AG10803 (cell line): ENCODE measurements at regions not wholly inside any gene's neighbourhood (a gene's known extent, or its start where the extent isn't known, plus 50 kb on each side); places are given as distances from the start of the nearest gene placed in this dataset.
"Not testable (repeated sequence)": the region's sequence is repeated elsewhere in the genome, so short reads cannot be mapped to it uniquely, and the experiment has no call there.

Experiments
- DNase-seq: peaks from one replicate; pipeline ENCODE4 v3.0.0; 2010; ENCODE audit warnings: low read depth
- H3K4me3 ChIP-seq: 2 replicates; pipeline ENCODE4 v1.5.1; 2011; ENCODE audit warnings: mild to moderate bottlenecking, low read length, control low read depth
- TF ChIP-seq, protein P1 (sequence below): conservative IDR thresholded peaks from 2 replicates; pipeline ENCODE4 v1.5.1; 2011; ENCODE audit warnings: mild to moderate bottlenecking, low read length, control low read depth, inconsistent platforms

DNA sequence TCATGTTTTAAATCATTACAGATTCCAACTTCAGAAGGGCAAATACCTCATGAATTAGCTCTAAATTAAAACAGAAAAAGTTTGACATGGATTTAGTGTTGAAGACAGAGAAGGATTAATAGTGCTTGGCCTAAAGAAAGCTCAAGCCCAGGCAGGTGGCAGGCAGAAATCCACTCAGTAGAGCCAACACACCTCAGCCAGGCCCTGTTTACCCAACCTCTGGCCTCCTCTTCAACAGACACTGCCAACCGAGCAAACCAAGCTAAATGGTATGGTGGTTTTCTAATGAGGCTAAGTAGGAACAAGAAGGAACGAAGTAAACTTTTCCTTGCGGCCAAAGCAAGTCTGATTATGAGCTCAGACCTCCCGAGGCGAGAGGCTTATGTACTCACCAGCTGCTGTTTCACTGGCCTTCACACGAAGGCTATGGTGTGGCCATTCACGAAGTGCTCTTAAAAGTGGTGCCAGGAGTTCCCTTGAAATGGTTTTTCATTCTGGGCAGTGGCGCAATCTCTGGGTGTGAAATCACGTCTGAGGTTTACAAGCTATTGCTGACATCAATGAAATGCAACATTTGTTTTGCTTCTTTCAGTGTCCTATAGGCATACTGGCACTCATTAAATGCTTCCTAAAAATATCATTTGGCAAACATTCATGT lies 124.1 kb upstream of the LGR5 start:
- no peak for DNase-seq
- H3K4me3 ChIP-seq, result no peak overlapping the region
- TF ChIP-seq, protein P1, sequence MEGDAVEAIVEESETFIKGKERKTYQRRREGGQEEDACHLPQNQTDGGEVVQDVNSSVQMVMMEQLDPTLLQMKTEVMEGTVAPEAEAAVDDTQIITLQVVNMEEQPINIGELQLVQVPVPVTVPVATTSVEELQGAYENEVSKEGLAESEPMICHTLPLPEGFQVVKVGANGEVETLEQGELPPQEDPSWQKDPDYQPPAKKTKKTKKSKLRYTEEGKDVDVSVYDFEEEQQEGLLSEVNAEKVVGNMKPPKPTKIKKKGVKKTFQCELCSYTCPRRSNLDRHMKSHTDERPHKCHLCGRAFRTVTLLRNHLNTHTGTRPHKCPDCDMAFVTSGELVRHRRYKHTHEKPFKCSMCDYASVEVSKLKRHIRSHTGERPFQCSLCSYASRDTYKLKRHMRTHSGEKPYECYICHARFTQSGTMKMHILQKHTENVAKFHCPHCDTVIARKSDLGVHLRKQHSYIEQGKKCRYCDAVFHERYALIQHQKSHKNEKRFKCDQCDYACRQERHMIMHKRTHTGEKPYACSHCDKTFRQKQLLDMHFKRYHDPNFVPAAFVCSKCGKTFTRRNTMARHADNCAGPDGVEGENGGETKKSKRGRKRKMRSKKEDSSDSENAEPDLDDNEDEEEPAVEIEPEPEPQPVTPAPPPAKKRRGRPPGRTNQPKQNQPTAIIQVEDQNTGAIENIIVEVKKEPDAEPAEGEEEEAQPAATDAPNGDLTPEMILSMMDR, result no peak

DNA sequence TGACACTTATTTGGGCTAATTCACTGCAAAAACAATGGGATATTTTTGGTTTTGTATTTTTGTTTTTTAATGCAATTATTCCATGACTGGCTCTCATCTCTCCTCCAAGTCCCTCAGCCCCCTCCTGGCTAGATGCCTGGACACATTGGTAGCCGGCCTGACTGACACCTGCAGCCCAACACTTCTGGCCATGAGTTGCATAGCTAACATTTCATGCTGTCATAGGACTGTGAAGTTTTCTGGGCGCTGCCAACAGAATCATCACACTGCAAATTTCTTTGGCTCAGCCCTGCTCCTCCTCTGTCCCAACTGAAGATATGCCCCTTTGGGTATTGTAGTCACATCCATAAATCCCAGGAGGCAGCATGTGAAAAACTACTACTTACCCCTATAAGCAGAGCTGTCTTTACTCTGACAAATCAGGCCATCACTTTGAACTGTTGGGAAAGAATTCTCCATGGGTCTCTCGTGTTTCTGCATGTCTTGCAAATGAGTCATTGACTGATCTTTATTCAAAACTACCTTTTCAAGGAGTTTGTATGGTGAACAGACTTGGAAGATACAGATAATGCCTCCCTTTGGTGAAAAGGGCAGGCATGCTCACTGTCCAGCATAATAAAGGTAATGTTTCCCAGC lies 126.7 kb upstream of the LGR5 start:
- TF ChIP-seq, protein P1, result no peak
- no peak overlapping the region for H3K4me3 ChIP-seq
- DNase-seq, result no peak

DNA sequence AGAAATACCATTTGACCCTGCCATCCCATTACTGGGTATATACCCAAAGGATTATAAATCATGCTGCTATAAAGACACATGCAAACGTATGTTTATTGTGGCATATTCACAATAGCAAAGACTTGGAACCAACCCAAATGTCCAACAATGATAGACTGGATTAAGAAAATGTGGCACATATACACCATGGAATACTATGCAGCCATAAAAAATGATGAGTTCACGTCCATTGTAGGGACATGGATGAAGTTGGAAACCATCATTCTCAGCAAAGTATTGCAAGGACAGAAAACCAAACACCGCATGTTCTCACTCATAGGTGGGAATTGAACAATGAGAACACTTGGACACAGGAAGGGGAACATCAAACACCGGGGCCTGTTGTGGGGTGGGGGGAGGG lies 128.0 kb upstream of the LGR5 start:
- DNase-seq, H3K4me3 ChIP-seq: not testable (repeated sequence)

DNA sequence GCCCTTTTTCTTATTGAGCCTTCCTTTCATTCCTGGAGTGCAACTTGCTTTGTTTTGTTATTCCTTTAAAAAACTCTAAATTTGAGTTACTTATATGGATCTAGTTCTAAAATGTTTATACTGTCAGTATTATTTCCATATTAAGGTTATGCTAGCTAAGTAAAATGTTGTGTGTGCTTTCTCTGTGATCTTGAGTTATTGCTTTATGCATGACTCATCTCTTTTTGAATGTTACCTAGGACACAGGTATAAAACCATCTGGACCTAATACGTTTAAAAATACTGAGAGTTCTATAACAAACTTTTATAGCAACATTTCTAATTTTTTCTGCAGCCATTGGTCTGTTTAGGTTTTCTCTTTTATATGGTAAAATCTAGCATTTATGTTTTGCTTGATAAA lies 132.8 kb upstream of the LGR5 start:
- TF ChIP-seq, protein P1, result no peak
- no peak for DNase-seq
- H3K4me3 ChIP-seq, result no peak overlapping the region

DNA sequence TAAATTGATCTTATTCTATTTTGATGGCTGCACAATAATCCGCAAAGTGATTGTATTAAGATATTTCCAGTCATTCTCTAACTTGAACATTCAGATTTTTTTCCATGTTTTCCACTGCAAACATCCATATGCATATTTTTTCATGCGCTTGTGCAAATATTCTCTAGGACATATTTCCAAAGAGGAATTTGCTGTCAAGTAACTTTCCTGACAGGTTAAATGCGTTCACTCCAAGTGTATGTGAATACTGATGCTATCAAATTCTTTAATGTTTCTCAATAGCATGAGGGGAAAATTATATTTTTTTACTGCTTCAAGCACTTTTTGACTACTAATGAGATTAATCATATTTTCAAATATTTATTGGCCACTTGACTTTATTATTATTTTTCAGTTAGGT lies 135.3 kb upstream of the LGR5 start:
- TF ChIP-seq, protein P1, result no peak
- H3K4me3 ChIP-seq, result no peak overlapping the region
- no peak for DNase-seq

DNA sequence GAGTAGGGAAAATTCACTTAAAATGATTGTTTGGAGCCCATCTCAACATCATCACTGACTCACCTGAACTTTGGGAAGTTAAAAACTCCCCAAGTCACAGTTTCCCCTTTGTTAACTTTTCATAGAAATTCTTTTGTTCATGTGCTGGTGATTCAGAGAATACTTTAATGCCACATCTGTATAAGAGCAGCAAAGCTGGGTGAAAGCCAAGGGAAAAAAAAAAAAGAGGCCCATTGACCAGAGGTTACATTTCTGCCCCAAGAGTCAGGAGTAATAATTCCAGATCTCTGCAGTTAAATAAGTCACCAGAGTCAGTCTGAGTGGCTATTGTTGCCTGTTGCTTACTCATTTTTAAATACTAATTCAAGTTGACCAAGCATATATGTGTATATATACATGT lies 136.4 kb upstream of the LGR5 start:
- TF ChIP-seq, protein P1, result no peak
- no peak overlapping the region for H3K4me3 ChIP-seq
- no peak for DNase-seq

DNA sequence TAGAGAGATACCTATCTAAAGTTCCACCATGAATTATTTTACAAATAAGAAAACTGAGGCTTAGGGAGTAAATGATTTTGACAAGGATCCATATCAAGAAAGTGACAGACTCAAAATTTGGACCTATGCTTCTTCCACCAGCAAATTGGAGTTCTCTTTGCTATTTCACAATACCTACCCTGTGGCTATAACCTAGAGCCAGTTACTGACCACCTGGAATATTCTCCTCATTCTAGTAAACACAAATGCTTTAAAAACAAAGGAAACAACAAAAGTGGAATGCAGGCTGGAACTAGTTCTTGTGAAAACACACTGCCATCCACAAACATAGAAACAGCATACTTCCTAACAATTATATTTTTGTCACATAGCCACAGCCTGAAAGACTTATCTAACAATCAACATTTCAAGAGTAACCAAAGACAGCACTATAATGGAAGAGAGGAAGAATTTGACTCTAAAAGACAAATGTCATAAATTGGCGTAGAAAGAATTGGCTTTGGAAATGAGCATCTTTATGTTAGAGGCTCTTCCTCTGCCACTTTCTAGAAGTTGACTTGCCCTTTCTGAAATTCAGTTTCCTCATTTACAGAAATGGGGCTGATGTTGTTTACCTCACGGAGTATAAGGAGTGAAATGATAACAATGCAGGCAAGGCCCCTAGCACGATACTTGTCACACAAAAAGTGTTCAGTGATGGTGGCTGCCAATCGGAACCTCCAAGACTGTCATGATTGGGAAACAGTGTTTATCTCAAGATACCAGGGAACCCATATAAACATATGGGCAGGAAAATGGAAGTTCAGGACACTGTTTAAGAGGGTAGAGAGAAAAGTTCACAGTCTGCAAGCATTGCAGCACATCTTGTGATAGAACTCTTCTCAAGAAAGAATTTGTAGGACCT lies 138.6 kb upstream of the LGR5 start:
- no peak overlapping the region for H3K4me3 ChIP-seq
- TF ChIP-seq, protein P1, result no peak
- DNase-seq, result no peak
